ENCODE measurements at regions not wholly inside any gene's neighbourhood (a gene's known extent, or its start where the extent isn't known, plus 50 kb on each side); places are given as distances from the start of the nearest gene placed in this dataset.
"Not testable (repeated sequence)": the region's sequence is repeated elsewhere in the genome, so short reads cannot be mapped to it uniquely, and the experiment has no call there.

- Mint-ChIP-seq H3K4me3 (no peak overlapping the region), H3K4me1 (no peaks in the 10 kb centered on the region), H3K27ac (no peak overlapping the region), H3K9me3 (peaks cover 0 to 9% (median 6%) of the 10 kb centered on the region in 7 donors), H3K27me3 (no peaks in the 10 kb centered on the region), H3K36me3 (no peaks in the 10 kb centered on the region)
- DNase-seq: no peak
- no peak for ATAC-seq (ENCODE audit: low read depth in 2 of 2)
Observed at GRCh38 chr4:12399781-12400180, 971.1 kb upstream of the HS3ST1 start.

GRCh38 chr4:12393631-12394262 lies 965.1 kb upstream of the HS3ST1 start:
- ATAC-seq (ENCODE audit: low read depth in 2 of 2) (no peak), DNase-seq (no peak)
- no peaks in the 10 kb centered on the region for H3K27me3 Mint-ChIP-seq
- H3K4me1 Mint-ChIP-seq: no peaks in the 10 kb centered on the region
- H3K4me3 Mint-ChIP-seq: no peak overlapping the region
- H3K27ac Mint-ChIP-seq: no peak overlapping the region
- H3K36me3 Mint-ChIP-seq: no peaks in the 10 kb centered on the region
- H3K9me3 Mint-ChIP-seq: peaks cover 0 to 5% (median 0%) of the 10 kb centered on the region in 7 donors

GRCh38 chr4:12389604-12390003 lies 960.9 kb upstream of the HS3ST1 start:
- Mint-ChIP-seq H3K27me3 (no peaks in the 10 kb centered on the region), H3K4me3 (no peak overlapping the region), H3K27ac (no peak overlapping the region), H3K9me3 (peaks cover 0 to 6% (median 0%) of the 10 kb centered on the region in 7 donors), H3K36me3 (no peaks in the 10 kb centered on the region), H3K4me1 (no peaks in the 10 kb centered on the region)
- no peak for DNase-seq
- ATAC-seq (ENCODE audit: low read depth in 2 of 2): no peak

DNA sequence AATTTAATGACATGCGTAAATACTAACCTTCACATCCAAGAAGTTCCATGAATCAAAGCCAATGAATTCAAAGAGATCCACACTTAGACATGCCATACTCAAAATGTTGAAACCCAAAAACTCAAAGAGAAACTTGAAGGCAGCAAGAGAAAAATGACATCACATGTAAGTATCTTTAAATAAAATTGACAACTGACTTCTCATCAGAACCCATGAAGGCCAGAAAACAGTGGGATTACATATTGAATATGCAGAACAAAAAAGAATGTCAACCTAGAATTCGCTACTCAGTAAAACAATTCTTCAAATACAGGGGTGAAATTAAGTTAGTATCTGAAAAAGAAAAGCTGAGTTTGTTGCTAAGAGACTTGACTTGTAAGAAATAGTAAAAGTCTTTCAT lies 953.9 kb upstream of the HS3ST1 start:
- Mint-ChIP-seq H3K4me3 (no peak overlapping the region), H3K4me1 (no peaks in the 10 kb centered on the region), H3K9me3 (peaks cover 3 to 24% (median 10%) of the 10 kb centered on the region in 7 donors), H3K27ac (no peak overlapping the region), H3K36me3 (no peaks in the 10 kb centered on the region), H3K27me3 (no peaks in the 10 kb centered on the region)
- no peak for ATAC-seq (ENCODE audit: low read depth in 2 of 2)
- DNase-seq: no peak

GRCh38 chr4:12379191-12379590 lies 950.5 kb upstream of the HS3ST1 start:
- Mint-ChIP-seq H3K9me3 (peaks cover 3 to 24% (median 7%) of the 10 kb centered on the region in 7 donors), H3K36me3 (no peaks in the 10 kb centered on the region), H3K4me3 (no peak overlapping the region), H3K4me1 (no peaks in the 10 kb centered on the region), H3K27me3 (no peaks in the 10 kb centered on the region), H3K27ac (no peak overlapping the region)
- DNase-seq: no peak
- no peak for ATAC-seq (ENCODE audit: low read depth in 2 of 2)

- H3K4me3 Mint-ChIP-seq: no peak overlapping the region
- no peak overlapping the region for H3K27ac Mint-ChIP-seq
- H3K27me3 Mint-ChIP-seq: no peaks in the 10 kb centered on the region
- no peaks in the 10 kb centered on the region for H3K4me1 Mint-ChIP-seq
- ATAC-seq (ENCODE audit: low read depth in 2 of 2): no peak
- H3K9me3 Mint-ChIP-seq: peaks cover 2 to 11% (median 4%) of the 10 kb centered on the region in 7 donors
- H3K36me3 Mint-ChIP-seq: no peaks in the 10 kb centered on the region
- DNase-seq: no peak
Observed at GRCh38 chr4:12375805-12376204, 947.1 kb upstream of the HS3ST1 start.

DNA sequence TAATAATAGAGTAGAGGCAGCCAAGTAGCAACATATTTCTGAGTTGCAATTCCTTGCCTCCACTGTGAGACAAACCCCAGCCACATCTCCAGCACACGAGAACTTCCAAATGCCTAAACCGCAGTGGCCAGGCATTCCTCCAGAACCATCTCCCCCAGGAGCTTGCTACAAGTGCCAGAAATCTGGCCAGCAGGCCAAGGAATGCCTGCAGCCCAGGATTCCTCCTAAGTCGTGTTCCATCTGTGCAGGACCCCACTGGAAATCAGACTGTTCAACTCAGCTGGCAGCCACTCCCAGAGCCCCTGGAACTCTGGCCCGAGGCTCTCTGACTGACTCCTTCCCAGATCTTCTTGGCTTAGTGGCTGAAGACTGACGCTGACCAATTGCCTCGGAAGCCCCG lies 937.2 kb upstream of the HS3ST1 start:
- DNase-seq; H3K4me1 Mint-ChIP-seq; H3K36me3 Mint-ChIP-seq; H3K27ac Mint-ChIP-seq; ATAC-seq (ENCODE audit: low read depth in 2 of 2); H3K27me3 Mint-ChIP-seq; H3K4me3 Mint-ChIP-seq: not testable (repeated sequence)
- H3K9me3 Mint-ChIP-seq: peaks cover 0 to 15% (median 8%) of the 10 kb centered on the region in 7 donors

GRCh38 chr4:12360391-12360790 lies 931.7 kb upstream of the HS3ST1 start:
- H3K4me1 Mint-ChIP-seq: no peaks in the 10 kb centered on the region
- H3K36me3 Mint-ChIP-seq: peaks cover 0 to 6% of the 10 kb centered on the region in 2 donors
- no peak overlapping the region for H3K27ac Mint-ChIP-seq
- DNase-seq (no peak), ATAC-seq (ENCODE audit: low read depth in 2 of 2) (no peak)
- H3K27me3 Mint-ChIP-seq: no peaks in the 10 kb centered on the region
- H3K4me3 Mint-ChIP-seq: no peak overlapping the region
- peaks cover 0 to 19% (median 8%) of the 10 kb centered on the region in 7 donors for H3K9me3 Mint-ChIP-seq

DNA sequence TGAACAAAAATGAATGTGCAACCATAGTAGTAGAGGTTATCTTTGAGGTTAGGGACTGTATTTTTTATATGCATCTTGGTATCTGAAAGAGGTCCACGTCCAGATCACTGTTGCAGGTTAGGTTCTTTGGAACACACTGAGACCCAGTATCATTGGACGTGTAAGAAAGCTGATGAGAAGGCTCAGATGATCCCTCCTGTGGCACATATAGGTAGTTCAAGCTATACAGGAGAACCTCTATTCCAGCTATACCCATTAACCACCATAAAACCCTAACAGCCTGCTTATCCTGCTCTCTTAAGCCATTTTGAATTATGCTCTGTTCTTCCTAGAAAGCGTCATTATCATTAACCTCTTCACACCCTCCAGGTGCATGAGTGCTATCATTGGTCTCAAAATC lies 930.7 kb upstream of the HS3ST1 start:
- no peaks in the 10 kb centered on the region for H3K27me3 Mint-ChIP-seq
- DNase-seq: no peak
- no peak overlapping the region for H3K4me3 Mint-ChIP-seq

DNA sequence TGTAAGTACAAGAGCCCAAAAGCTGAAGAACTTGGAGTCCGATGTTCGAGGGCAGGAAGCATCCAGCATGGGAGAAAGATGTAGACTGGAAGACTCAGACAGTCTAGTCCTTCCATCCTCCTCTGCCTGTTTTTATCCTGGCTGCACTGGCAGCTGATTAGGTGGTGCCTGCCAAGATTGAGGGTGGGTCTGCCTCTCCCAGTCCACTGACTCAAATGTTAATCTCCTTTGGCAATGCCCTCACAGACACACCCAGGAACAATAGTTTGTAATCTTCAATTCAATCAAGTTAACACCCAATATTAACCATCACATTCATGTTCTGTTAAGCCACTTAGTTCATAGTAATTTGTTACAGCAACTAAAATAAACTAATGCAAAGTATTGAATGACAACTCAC lies 904.4 kb upstream of the HS3ST1 start:
- H3K4me1 Mint-ChIP-seq; H3K4me3 Mint-ChIP-seq; DNase-seq; H3K36me3 Mint-ChIP-seq; H3K27ac Mint-ChIP-seq; ATAC-seq (ENCODE audit: low read depth in 2 of 2); H3K27me3 Mint-ChIP-seq: not testable (repeated sequence)
- H3K9me3 Mint-ChIP-seq: peaks cover 4 to 19% (median 13%) of the 10 kb centered on the region in 7 donors

More for the DNA sequence above, 930.7 kb upstream of the HS3ST1 start:
- no peak overlapping the region for H3K27ac Mint-ChIP-seq
- H3K4me1 Mint-ChIP-seq: no peaks in the 10 kb centered on the region
- H3K9me3 Mint-ChIP-seq: peaks cover 0 to 11% (median 2%) of the 10 kb centered on the region in 7 donors
- H3K36me3 Mint-ChIP-seq: no peaks in the 10 kb centered on the region
- ATAC-seq (ENCODE audit: low read depth in 2 of 2): no peak

DNA sequence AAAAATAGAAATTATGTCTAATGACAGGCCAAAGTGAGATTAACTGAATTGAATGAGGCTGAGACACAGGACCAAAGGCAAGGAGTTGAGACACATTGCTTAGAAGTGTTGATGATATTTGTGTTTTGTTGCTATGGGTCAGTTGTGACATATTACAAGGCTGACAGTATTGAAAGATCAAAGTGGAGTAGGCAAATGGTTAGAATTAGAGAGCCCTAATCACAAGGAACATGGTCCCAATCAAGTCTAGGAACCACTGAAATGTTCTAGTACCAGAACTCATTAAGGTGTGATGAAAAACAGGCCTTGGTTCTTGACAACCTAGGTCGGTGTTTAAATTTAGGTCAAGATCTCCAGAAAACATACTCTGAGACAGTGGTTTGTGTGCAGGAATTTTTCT lies 896.3 kb upstream of the HS3ST1 start:
- Mint-ChIP-seq H3K36me3 (no peaks in the 10 kb centered on the region), H3K4me3 (no peak overlapping the region), H3K9me3 (peaks cover 0 to 9% (median 0%) of the 10 kb centered on the region in 7 donors), H3K27ac (no peak overlapping the region), H3K4me1 (no peaks in the 10 kb centered on the region), H3K27me3 (no peaks in the 10 kb centered on the region)
- DNase-seq (no peak), ATAC-seq (ENCODE audit: low read depth in 2 of 2) (no peak)

DNA sequence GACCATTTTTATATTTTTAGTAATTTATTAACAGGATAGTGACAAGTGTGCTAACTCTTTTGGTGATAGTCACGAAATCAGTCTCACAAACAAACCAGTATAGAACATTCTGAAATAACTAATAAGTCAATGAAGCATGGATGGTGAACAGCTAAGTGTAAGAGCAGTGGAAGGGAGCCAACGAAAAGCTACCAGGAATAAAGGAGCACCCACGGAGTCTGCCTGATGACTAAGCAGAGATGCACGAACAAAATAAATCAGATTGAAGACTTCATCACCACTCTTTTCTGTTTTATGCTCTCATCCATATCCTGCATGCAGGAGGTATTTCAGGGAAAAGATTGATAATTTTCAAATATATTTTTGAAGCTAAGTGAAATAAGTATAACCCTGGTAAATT lies 891.1 kb upstream of the HS3ST1 start:
- H3K27ac Mint-ChIP-seq: no peak overlapping the region
- peaks cover 0 to 9% (median 2%) of the 10 kb centered on the region in 7 donors for H3K9me3 Mint-ChIP-seq
- ATAC-seq (ENCODE audit: low read depth in 2 of 2) (no peak), DNase-seq (no peak)
- no peak overlapping the region for H3K4me3 Mint-ChIP-seq
- no peaks in the 10 kb centered on the region for H3K27me3 Mint-ChIP-seq
- no peaks in the 10 kb centered on the region for H3K4me1 Mint-ChIP-seq
- H3K36me3 Mint-ChIP-seq: no peaks in the 10 kb centered on the region

DNA sequence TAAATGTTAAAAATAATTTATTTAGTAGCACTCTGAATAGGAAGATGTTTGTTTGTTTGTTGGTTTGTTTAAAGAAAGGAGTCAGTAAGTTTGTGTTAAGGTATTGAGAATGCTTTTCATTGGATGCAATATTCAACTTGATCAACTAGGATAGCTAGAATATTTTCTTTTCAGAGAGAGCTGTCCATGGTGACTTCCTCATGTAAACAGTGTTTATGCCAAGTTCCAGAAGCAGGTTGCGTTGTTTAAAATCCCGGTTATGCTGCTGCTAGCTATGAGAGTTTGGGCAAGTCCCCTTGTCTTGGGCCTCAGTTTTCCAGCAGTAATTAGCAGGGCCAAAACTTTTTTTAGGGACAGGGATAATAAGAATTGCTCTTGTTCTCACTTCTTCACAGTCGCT lies 876.2 kb upstream of the HS3ST1 start:
- Mint-ChIP-seq H3K36me3 (no peaks in the 10 kb centered on the region), H3K27ac (no peak overlapping the region), H3K9me3 (peaks cover 0 to 9% (median 4%) of the 10 kb centered on the region in 7 donors), H3K4me3 (no peak overlapping the region), H3K4me1 (no peaks in the 10 kb centered on the region), H3K27me3 (no peaks in the 10 kb centered on the region)
- ATAC-seq (ENCODE audit: low read depth in 2 of 2) (no peak), DNase-seq (no peak)

DNA sequence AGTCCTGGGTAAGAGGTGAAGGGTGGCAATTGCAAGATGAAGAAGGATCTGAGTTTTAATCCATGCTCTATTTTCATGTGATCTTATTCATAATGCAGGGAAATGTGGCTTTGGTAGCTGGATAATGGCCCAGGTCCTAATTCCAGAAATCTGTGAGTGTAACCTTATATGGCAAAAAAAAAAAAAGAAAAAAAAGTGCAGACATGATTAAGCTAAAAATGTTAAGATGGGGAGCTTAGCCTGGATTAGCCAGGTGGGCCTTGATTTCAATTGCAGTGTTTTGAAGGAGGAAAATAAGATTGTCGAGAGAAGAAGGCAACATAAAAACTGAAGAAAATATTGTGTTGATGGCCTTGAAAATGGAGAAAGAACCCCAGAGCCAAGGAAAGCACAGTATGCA lies 867.7 kb upstream of the HS3ST1 start:
- no peak overlapping the region for H3K4me3 Mint-ChIP-seq
- ATAC-seq (ENCODE audit: low read depth in 2 of 2) (no peak), DNase-seq (no peak)
- H3K9me3 Mint-ChIP-seq: peaks cover 0 to 8% (median 2%) of the 10 kb centered on the region in 7 donors
- no peaks in the 10 kb centered on the region for H3K4me1 Mint-ChIP-seq
- H3K27me3 Mint-ChIP-seq: no peaks in the 10 kb centered on the region
- H3K36me3 Mint-ChIP-seq: no peaks in the 10 kb centered on the region
- no peak overlapping the region for H3K27ac Mint-ChIP-seq
